ENCODE measurements at regions not wholly inside any gene's neighbourhood (a gene's known extent, or its start where the extent isn't known, plus 50 kb on each side); places are given as distances from the start of the nearest gene placed in this dataset.

- TF ChIP-seq CTCF (IDR thresholded peaks at IDR 0.05 in 4 of 5, conservative IDR thresholded peaks at IDR 0.05 in 1 of 5): no peak
- TF ChIP-seq POLR2A (IDR thresholded peaks at IDR 0.05): no peak
These were observed 116.4 kb upstream of the HS3ST4 start for GRCh38 chr16:25575363-25575762.

Measured in gastrocnemius medialis (tissue), 4 donors.